Hepatocyte (in vitro differentiated cells): ENCODE measurements at regions not wholly inside any gene's neighbourhood (a gene's known extent, or its start where the extent isn't known, plus 50 kb on each side); places are given as distances from the start of the nearest gene placed in this dataset.

ENCODE experiments used
- EZH2 ChIP-seq: fragments of 200-600 bp; sonication (generic); IDR thresholded peaks from 2 replicates; pipeline ENCODE4 v1.6.1; 2016; ENCODE audit warnings: antibody characterized with exemption, mild to moderate bottlenecking, borderline replicate concordance
- TF ChIP-seq, protein P1 (sequence below): fragments of 200-600 bp; sonication (generic); IDR thresholded peaks from 2 replicates; pipeline ENCODE4 v1.5.1; 2016; ENCODE audit warnings: antibody characterized with exemption, mild to moderate bottlenecking; ENCODE audit not compliant: poor library complexity

DNA sequence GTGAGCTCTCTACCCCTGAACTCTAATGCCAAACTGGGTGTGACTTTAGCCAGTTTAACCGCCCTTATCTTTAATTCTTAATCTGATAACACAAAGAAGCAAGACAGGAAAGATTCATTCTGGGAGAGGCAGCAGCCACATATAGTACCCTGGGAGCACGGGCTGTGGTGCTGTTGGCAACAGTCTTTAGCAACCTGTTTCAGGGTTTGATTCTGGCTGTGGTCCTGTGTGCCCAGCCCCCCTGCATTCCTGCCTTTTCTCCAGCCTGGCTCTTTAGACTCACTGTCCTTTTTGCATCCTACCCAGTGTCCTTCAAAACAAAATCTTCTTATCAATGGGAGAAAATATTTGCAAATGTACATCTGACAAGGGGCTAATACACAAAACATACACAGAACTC is 275.2 kb downstream of the GXYLT1 start:
- TF ChIP-seq, protein P1, sequence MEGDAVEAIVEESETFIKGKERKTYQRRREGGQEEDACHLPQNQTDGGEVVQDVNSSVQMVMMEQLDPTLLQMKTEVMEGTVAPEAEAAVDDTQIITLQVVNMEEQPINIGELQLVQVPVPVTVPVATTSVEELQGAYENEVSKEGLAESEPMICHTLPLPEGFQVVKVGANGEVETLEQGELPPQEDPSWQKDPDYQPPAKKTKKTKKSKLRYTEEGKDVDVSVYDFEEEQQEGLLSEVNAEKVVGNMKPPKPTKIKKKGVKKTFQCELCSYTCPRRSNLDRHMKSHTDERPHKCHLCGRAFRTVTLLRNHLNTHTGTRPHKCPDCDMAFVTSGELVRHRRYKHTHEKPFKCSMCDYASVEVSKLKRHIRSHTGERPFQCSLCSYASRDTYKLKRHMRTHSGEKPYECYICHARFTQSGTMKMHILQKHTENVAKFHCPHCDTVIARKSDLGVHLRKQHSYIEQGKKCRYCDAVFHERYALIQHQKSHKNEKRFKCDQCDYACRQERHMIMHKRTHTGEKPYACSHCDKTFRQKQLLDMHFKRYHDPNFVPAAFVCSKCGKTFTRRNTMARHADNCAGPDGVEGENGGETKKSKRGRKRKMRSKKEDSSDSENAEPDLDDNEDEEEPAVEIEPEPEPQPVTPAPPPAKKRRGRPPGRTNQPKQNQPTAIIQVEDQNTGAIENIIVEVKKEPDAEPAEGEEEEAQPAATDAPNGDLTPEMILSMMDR, result no peak
- no peak for TF ChIP-seq EZH2
